SU-DHL-6 (cell line): ENCODE measurements at regions not wholly inside any gene's neighbourhood (a gene's known extent, or its start where the extent isn't known, plus 50 kb on each side); places are given as distances from the start of the nearest gene placed in this dataset.
"Not testable (repeated sequence)": the region's sequence is repeated elsewhere in the genome, so short reads cannot be mapped to it uniquely, and the experiment has no call there.

Experiments
- H2AFZ ChIP-seq: fragments of 200-600 bp; sonication (generic); 2 replicates; pipeline ENCODE4 v1.6.1; 2014; ENCODE audit warnings: low read depth, mild to moderate bottlenecking, moderate library complexity, mixed read lengths, antibody characterized with exemption, low read length; ENCODE audit not compliant: severe bottlenecking
- H3F3A ChIP-seq: fragments of 200-600 bp; shearing (Covaris generic); 2 replicates; pipeline ENCODE4 v1.6.0; 2016; ENCODE audit warnings: antibody characterized with exemption, mild to moderate bottlenecking; ENCODE audit not compliant: insufficient read depth
- H3K27ac ChIP-seq: fragments of 200-600 bp; sonication (generic); 2 replicates; pipeline ENCODE4 v1.5.1; 2016; ENCODE audit warnings: low read depth, mild to moderate bottlenecking, low read length, moderate library complexity, mixed read lengths
- H3K27me3 ChIP-seq: fragments of 200-600 bp; sonication (generic), shearing (Covaris generic); 2 replicates; pipeline ENCODE4 v1.6.0; 2014; ENCODE audit warnings: mild to moderate bottlenecking, low read length
- H3K36me3 ChIP-seq: fragments of 200-600 bp; sonication (generic); 2 replicates; pipeline ENCODE4 v1.6.1; 2014; ENCODE audit warnings: mild to moderate bottlenecking, low read length, mixed read lengths
- H3K4me2 ChIP-seq: fragments of 300-600, 200-600 bp; shearing (Covaris generic), sonication (generic); 2 replicates; pipeline ENCODE4 v1.6.0; 2014; ENCODE audit warnings: low read length, low read depth, mild to moderate bottlenecking; ENCODE audit not compliant: poor library complexity, severe bottlenecking
- H3K4me3 ChIP-seq: fragments of 200-600 bp; sonication (generic); 2 replicates; pipeline ENCODE4 v1.5.1; 2014; ENCODE audit warnings: antibody characterized with exemption, low read length, mild to moderate bottlenecking, mixed read lengths; ENCODE audit not compliant: insufficient read depth, poor library complexity, severe bottlenecking
- H3K79me2 ChIP-seq: fragments of 200-600 bp; sonication (generic); 2 replicates; pipeline ENCODE4 v1.6.1; 2014; ENCODE audit warnings: mild to moderate bottlenecking, low read length, moderate library complexity; ENCODE audit not compliant: insufficient read depth
- H3K9ac ChIP-seq: fragments of 200-600 bp; sonication (generic); 2 replicates; pipeline ENCODE4 v1.7.0; 2014; ENCODE audit warnings: mild to moderate bottlenecking, low read length
- H3K9me2 ChIP-seq: fragments of 200-600 bp; sonication (generic); replicated peaks from 2 replicates; pipeline ENCODE4 v1.6.1; 2014; ENCODE audit warnings: low read length; ENCODE audit not compliant: insufficient read depth
- H3K9me3 ChIP-seq: fragments of 200-600 bp; sonication (generic); 2 replicates; pipeline ENCODE4 v1.6.1; 2014; ENCODE audit warnings: low read length, mixed read lengths; ENCODE audit not compliant: insufficient read depth
- H4K20me1 ChIP-seq: fragments of 200-600 bp; sonication (generic); 2 replicates; pipeline ENCODE4 v1.6.1; 2014; ENCODE audit warnings: low read depth, mild to moderate bottlenecking, antibody characterized with exemption, low read length, moderate library complexity, mixed read lengths
- CTCF ChIP-seq: fragments of 200-600 bp; sonication (generic); IDR thresholded peaks from one replicate; pipeline ENCODE4 v1.5.1; 2017; ENCODE audit warnings: antibody characterized with exemption, mild to moderate bottlenecking, low read length, moderate library complexity; ENCODE audit not compliant: insufficient read depth, poor library complexity, severe bottlenecking
- EZH2phosphoT487 ChIP-seq: fragments of 200-600 bp; sonication (generic), shearing (Covaris generic); conservative IDR thresholded peaks from 2 replicates; pipeline ENCODE4 v1.6.1; 2018; ENCODE audit warnings: mild to moderate bottlenecking, antibody characterized with exemption, low read length, moderate library complexity, mixed read lengths

- H3K79me2 ChIP-seq = no peaks in the 10 kb centered on the region
- no peaks in the 10 kb centered on the region for H3K9me3 ChIP-seq
- H4K20me1 ChIP-seq = no peaks in the 10 kb centered on the region
- no peak overlapping the region for H3K27ac ChIP-seq
- no peaks in the 10 kb centered on the region for H3K36me3 ChIP-seq
- no peaks in the 10 kb centered on the region for H3K27me3 ChIP-seq
- H3K9me2 ChIP-seq = no peaks in the 10 kb centered on the region
- TF ChIP-seq CTCF = no peak
- TF ChIP-seq EZH2phosphoT487 = no peak
- no peak overlapping the region for H2AFZ ChIP-seq
- H3F3A ChIP-seq = no peaks in the 10 kb centered on the region
- no peak overlapping the region for H3K9ac ChIP-seq
- H3K4me2 ChIP-seq = no peak overlapping the region
- H3K4me3 ChIP-seq = no peak overlapping the region
Measured at GRCh38 chr2:136705336-136705735, 60.0 kb upstream of the THSD7B start.

GRCh38 chr2:136703214-136703613 is 62.1 kb upstream of the THSD7B start:
- Histone ChIP-seq H3K4me2 (no peak overlapping the region), H3K9me3 (no peaks in the 10 kb centered on the region), H3K36me3 (no peaks in the 10 kb centered on the region), H3F3A (no peaks in the 10 kb centered on the region), H4K20me1 (no peaks in the 10 kb centered on the region), H3K9me2 (no peaks in the 10 kb centered on the region), H2AFZ (no peak overlapping the region), H3K27me3 (no peaks in the 10 kb centered on the region), H3K4me3 (no peak overlapping the region), H3K27ac (no peak overlapping the region), H3K9ac (no peak overlapping the region), H3K79me2 (no peaks in the 10 kb centered on the region)
- TF ChIP-seq CTCF (no peak), EZH2phosphoT487 (no peak)

- no peaks in the 10 kb centered on the region for H3F3A ChIP-seq
- no peaks in the 10 kb centered on the region for H3K9me2 ChIP-seq
- no peak overlapping the region for H3K4me3 ChIP-seq
- TF ChIP-seq CTCF (no peak), EZH2phosphoT487 (no peak)
- no peaks in the 10 kb centered on the region for H3K27me3 ChIP-seq
- H3K4me2 ChIP-seq = no peak overlapping the region
- H2AFZ ChIP-seq = no peak overlapping the region
- H3K36me3 ChIP-seq = no peaks in the 10 kb centered on the region
- no peak overlapping the region for H3K27ac ChIP-seq
- H3K9ac ChIP-seq = no peak overlapping the region
- H3K9me3 ChIP-seq = no peaks in the 10 kb centered on the region
- H4K20me1 ChIP-seq = no peaks in the 10 kb centered on the region
- no peaks in the 10 kb centered on the region for H3K79me2 ChIP-seq
Measured at GRCh38 chr2:136696438-136696837, 68.9 kb upstream of the THSD7B start.

- H3K9ac ChIP-seq = no peak overlapping the region
- no peaks in the 10 kb centered on the region for H3K9me3 ChIP-seq
Measured at GRCh38 chr2:136693966-136694365, 71.4 kb upstream of the THSD7B start.

GRCh38 chr2:136680079-136680478 is 85.3 kb upstream of the THSD7B start:
- not testable (repeated sequence) for H2AFZ ChIP-seq, H3K9ac ChIP-seq, H3K79me2 ChIP-seq, H3K27ac ChIP-seq, H3K4me2 ChIP-seq, H3K9me2 ChIP-seq, H3K27me3 ChIP-seq, H3F3A ChIP-seq, H3K4me3 ChIP-seq, H3K36me3 ChIP-seq, H4K20me1 ChIP-seq, H3K9me3 ChIP-seq

More at GRCh38 chr2:136693966-136694365, 71.4 kb upstream of the THSD7B start:
- Histone ChIP-seq H3K9me2 (no peaks in the 10 kb centered on the region), H3K4me2 (no peak overlapping the region), H3K36me3 (no peaks in the 10 kb centered on the region), H3K27ac (no peak overlapping the region), H3K4me3 (no peak overlapping the region), H3K79me2 (no peaks in the 10 kb centered on the region), H4K20me1 (no peaks in the 10 kb centered on the region), H2AFZ (no peak overlapping the region), H3K27me3 (no peaks in the 10 kb centered on the region), H3F3A (no peaks in the 10 kb centered on the region)
- TF ChIP-seq CTCF = no peak
- no peak for TF ChIP-seq EZH2phosphoT487
